ENCODE measurements at regions not wholly inside any gene's neighbourhood (a gene's known extent, or its start where the extent isn't known, plus 50 kb on each side); places are given as distances from the start of the nearest gene placed in this dataset.
"Not testable (repeated sequence)": the region's sequence is repeated elsewhere in the genome, so short reads cannot be mapped to it uniquely, and the experiment has no call there.

GRCh38 chr9:134531220-134531970, 110.2 kb upstream of the COL5A1 start:
- Mint-ChIP-seq H3K9me3 (peaks cover 2% of the 10 kb centered on the region), H3K27ac (no peak overlapping the region), H3K4me3 (no peak overlapping the region), H3K36me3 (no peaks in the 10 kb centered on the region), H3K4me1 (no peaks in the 10 kb centered on the region), H3K27me3 (peaks cover 8% of the 10 kb centered on the region)
- DNase-seq = no peak
- CTCF ChIA-PET = no interaction called here

DNA sequence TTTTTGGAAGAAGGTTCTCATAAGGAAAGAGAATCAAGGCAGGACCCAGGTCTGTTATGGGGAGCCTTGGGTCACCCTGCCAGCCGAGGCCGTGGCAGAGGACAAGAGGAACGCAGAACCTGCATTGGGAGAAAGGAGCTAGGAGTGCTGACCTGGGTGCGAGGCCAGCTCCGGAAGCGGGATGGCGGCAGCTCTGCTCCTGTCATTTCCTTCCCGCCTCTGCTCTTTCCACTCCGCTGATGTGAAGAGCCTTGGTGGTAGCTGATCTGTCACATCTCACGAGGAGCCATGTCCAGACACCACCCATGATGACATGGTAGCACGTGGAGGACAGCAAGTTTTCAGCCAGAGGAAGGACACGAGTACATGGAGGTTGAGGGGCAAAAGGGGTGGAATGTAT, 109.5 kb upstream of the COL5A1 start:
- DNase-seq = no peak
- no peaks in the 10 kb centered on the region for H3K36me3 Mint-ChIP-seq
- no peak overlapping the region for H3K27ac Mint-ChIP-seq
- H3K27me3 Mint-ChIP-seq = peaks cover 8% of the 10 kb centered on the region
- no peaks in the 10 kb centered on the region for H3K4me1 Mint-ChIP-seq
- no peak overlapping the region for H3K4me3 Mint-ChIP-seq
- CTCF ChIA-PET = no interaction called here
- H3K9me3 Mint-ChIP-seq = peaks cover 2% of the 10 kb centered on the region

DNA sequence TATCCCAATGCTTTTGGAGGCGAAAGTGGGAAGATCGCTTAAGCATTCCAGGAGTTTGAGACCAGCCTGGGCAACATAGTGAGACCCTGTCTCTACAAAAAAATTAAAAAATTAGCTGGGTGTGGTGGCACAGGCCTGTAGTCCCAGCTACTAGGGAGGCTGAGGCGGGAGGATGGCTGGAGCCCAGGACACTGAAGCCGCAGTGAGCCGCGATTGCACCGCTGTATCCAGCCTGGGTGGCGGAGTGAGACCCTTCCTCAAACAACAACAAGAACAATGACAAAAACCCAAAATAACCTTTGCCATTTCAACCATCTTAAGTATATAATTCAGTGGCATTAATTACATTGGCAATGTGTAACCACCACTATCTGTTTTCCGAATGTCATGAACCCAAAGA, 108.9 kb upstream of the COL5A1 start:
- H3K4me3 Mint-ChIP-seq, CTCF ChIA-PET, H3K27ac Mint-ChIP-seq, DNase-seq, H3K36me3 Mint-ChIP-seq, H3K9me3 Mint-ChIP-seq, H3K4me1 Mint-ChIP-seq, H3K27me3 Mint-ChIP-seq: not testable (repeated sequence)

- Mint-ChIP-seq H3K4me1 (no peaks in the 10 kb centered on the region), H3K9me3 (peaks cover 2% of the 10 kb centered on the region), H3K27me3 (peaks cover 4% of the 10 kb centered on the region), H3K27ac (no peak overlapping the region), H3K36me3 (no peaks in the 10 kb centered on the region), H3K4me3 (no peak overlapping the region)
- no peak for DNase-seq
- CTCF ChIA-PET = no interaction called here
Observed at GRCh38 chr9:134533850-134534588, 107.6 kb upstream of the COL5A1 start.

DNA sequence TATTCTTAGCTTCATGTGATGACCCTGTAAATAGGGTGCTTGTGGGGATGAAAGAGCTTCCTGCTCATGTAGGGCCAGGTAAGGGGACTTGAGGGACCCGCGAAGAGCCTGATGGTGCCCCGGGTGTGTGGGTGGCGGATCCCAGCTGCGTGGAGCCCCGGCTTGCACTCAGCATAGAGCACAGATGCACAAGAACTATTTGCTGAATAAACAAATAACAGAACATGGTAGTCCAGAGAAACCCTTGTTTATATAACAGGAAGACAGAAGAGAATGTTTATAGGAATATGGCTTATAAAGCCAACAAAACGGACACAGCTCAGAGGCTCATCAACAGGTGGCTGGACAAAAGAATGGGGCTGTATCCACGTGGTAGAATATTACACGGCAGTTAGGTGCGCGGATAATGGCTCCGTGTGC, 106.9 kb upstream of the COL5A1 start:
- Mint-ChIP-seq H3K4me3 (no peak overlapping the region), H3K9me3 (peaks cover 2% of the 10 kb centered on the region), H3K27me3 (peaks cover 4% of the 10 kb centered on the region), H3K4me1 (no peaks in the 10 kb centered on the region), H3K36me3 (no peaks in the 10 kb centered on the region), H3K27ac (no peak overlapping the region)
- CTCF ChIA-PET = no interaction called here
- DNase-seq = no peak

DNA sequence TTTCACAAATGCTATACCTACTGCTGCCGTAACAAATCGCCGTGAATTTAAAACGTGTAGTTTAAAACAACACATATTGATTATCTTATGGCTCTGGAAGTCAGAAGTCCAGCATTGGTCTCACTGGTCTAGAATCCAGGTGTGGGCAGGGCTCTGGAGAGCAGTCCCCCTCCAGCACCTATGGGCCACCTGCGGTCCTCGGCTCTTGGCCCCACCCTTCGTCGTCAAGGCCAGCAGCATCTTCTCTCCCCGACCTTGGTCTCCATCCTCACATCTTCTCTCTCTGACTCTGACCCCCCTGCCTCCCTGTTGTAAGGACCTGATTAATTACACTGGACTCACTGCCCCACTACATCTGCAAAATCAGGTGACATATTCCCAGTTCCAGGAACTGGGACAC, 106.4 kb upstream of the COL5A1 start:
- CTCF ChIA-PET = no interaction called here
- no peak for DNase-seq
- Mint-ChIP-seq H3K4me3 (no peak overlapping the region), H3K27me3 (peaks cover 4% of the 10 kb centered on the region), H3K36me3 (no peaks in the 10 kb centered on the region), H3K9me3 (no peaks in the 10 kb centered on the region), H3K27ac (no peak overlapping the region), H3K4me1 (no peaks in the 10 kb centered on the region)

- DNase-seq = no peak
Observed at GRCh38 chr9:134536101-134536900, 105.3 kb upstream of the COL5A1 start.

GRCh38 chr9:134536931-134537330, 104.7 kb upstream of the COL5A1 start:
- H3K27ac Mint-ChIP-seq = no peak overlapping the region
- no peaks in the 10 kb centered on the region for H3K27me3 Mint-ChIP-seq
- no peaks in the 10 kb centered on the region for H3K4me1 Mint-ChIP-seq
- DNase-seq = no peak
- CTCF ChIA-PET = no interaction called here
- H3K4me3 Mint-ChIP-seq = no peak overlapping the region
- no peaks in the 10 kb centered on the region for H3K36me3 Mint-ChIP-seq
- no peaks in the 10 kb centered on the region for H3K9me3 Mint-ChIP-seq

More at GRCh38 chr9:134536101-134536900, 105.3 kb upstream of the COL5A1 start:
- Mint-ChIP-seq H3K27ac (no peak overlapping the region), H3K36me3 (no peaks in the 10 kb centered on the region), H3K4me3 (no peak overlapping the region), H3K9me3 (no peaks in the 10 kb centered on the region), H3K4me1 (no peaks in the 10 kb centered on the region), H3K27me3 (no peaks in the 10 kb centered on the region)
- CTCF ChIA-PET = no interaction called here

GRCh38 chr9:134537951-134538641, 103.5 kb upstream of the COL5A1 start:
- Mint-ChIP-seq H3K27ac (no peak overlapping the region), H3K9me3 (no peaks in the 10 kb centered on the region), H3K4me1 (no peaks in the 10 kb centered on the region), H3K27me3 (no peaks in the 10 kb centered on the region), H3K36me3 (no peaks in the 10 kb centered on the region), H3K4me3 (no peak overlapping the region)
- CTCF ChIA-PET = no interaction called here
- DNase-seq = no peak

GRCh38 chr9:134538856-134539566, 102.6 kb upstream of the COL5A1 start:
- CTCF ChIA-PET = no interaction called here
- DNase-seq = no peak
- Mint-ChIP-seq H3K27me3 (no peaks in the 10 kb centered on the region), H3K36me3 (no peaks in the 10 kb centered on the region), H3K4me1 (no peaks in the 10 kb centered on the region), H3K27ac (no peak overlapping the region), H3K4me3 (no peak overlapping the region), H3K9me3 (no peaks in the 10 kb centered on the region)

GRCh38 chr9:134539586-134540194, 101.9 kb upstream of the COL5A1 start:
- Mint-ChIP-seq H3K9me3 (no peaks in the 10 kb centered on the region), H3K4me3 (no peak overlapping the region), H3K27me3 (no peaks in the 10 kb centered on the region), H3K4me1 (no peaks in the 10 kb centered on the region), H3K27ac (no peak overlapping the region), H3K36me3 (no peaks in the 10 kb centered on the region)
- CTCF ChIA-PET = no interaction called here
- no peak for DNase-seq

- DNase-seq = no peak
- no peak overlapping the region for H3K27ac Mint-ChIP-seq
- CTCF ChIA-PET = no interaction called here
- H3K36me3 Mint-ChIP-seq = no peaks in the 10 kb centered on the region
- H3K9me3 Mint-ChIP-seq = no peaks in the 10 kb centered on the region
- H3K4me1 Mint-ChIP-seq = no peaks in the 10 kb centered on the region
- H3K4me3 Mint-ChIP-seq = no peak overlapping the region
- no peaks in the 10 kb centered on the region for H3K27me3 Mint-ChIP-seq
Observed at GRCh38 chr9:134540276-134541096, 101.1 kb upstream of the COL5A1 start.

All from activated naive CD4-positive, alpha-beta T cell treated with anti-CD3 and anti-CD28 coated beads, Interleukin-2, amount 10 ng/mL, durations not matched to agents 7 days and 5 days (primary cell).